Thyroid gland (tissue), 4 donors: ENCODE measurements at regions not wholly inside any gene's neighbourhood (a gene's known extent, or its start where the extent isn't known, plus 50 kb on each side); places are given as distances from the start of the nearest gene placed in this dataset.

Experiments used
- DNase-seq, 2 donors: peaks; one replicate each; pipeline ENCODE4 v3.0.0-alpha.2; 2019
- H3K27ac ChIP-seq, 3 donors: fragments of 200-600 bp; sonication (generic); 1 replicate in 2 of 3; 2 replicates in 1 of 3; pipeline ENCODE4 v1.5.1; 2016 to 2019; ENCODE audit warnings: mild to moderate bottlenecking in 1 of 3, moderate library complexity in 1 of 3
- H3K27me3 ChIP-seq: fragments of 200-600 bp; sonication (generic); one replicate; pipeline ENCODE4 v1.5.1; 2019
- H3K36me3 ChIP-seq, 2 donors: fragments of 200-600 bp; sonication (generic); one replicate each; pipeline ENCODE4 v1.5.1; 2016 to 2019
- H3K4me1 ChIP-seq, 2 donors: fragments of 200-600 bp; sonication (generic); one replicate each; pipeline ENCODE4 v1.5.1; 2017 to 2019
- H3K4me3 ChIP-seq, 3 donors: fragments of 200-600 bp; sonication (generic); replicated peaks in 1 of 3; 1 replicate in 2 of 3; 2 replicates in 1 of 3; pipeline ENCODE4 v1.5.1; 2016; ENCODE audit warnings: mild to moderate bottlenecking in 1 of 3
- H3K9me3 ChIP-seq: fragments of 200-600 bp; sonication (generic); one replicate; pipeline ENCODE4 v1.5.1; 2017
- CTCF ChIP-seq, 6 experiments: fragments of 200-600 bp in 3 of 6; fragments of 450-650 bp in 3 of 6; sonication (generic) in 3 of 6; IDR thresholded peaks; one replicate each; pipeline ENCODE4 v1.5.1; 2016 to 2019; ENCODE audit warnings: antibody characterized with exemption in 6 of 6, mild to moderate bottlenecking in 2 of 6, inconsistent platforms in 1 of 6, moderate library complexity in 1 of 6
- POLR2A ChIP-seq, 2 donors: fragments of 450-650 bp; IDR thresholded peaks; one replicate each; pipeline ENCODE4 v1.6.1; 2017; ENCODE audit warnings: antibody characterized with exemption in 2 of 2, mild to moderate bottlenecking in 2 of 2, moderate library complexity in 1 of 2
- WGBS, 2 donors: methylation state at CpG; one replicate each; pipeline ENCODE4 v1.1.5; 2017; 5-methylcytosine and 5-hydroxymethylcytosine counted together
- intact Hi-C: fragments of 100-400 bp; cut with DNase I; formaldehyde crosslinking; loops from one replicate; pipeline ENCODE4 v1.15.1; 2023

GRCh38 chr2:121007490-121007853, 271.8 kb downstream of the GLI2 start:
- H3K36me3 ChIP-seq: no peaks in the 10 kb centered on the region
- DNase-seq: no peak
- no peaks in the 10 kb centered on the region for H3K9me3 ChIP-seq
- no peak overlapping the region for H3K4me3 ChIP-seq
- 91 to 95% methylated on average over 2 of the region's 2 CpGs for WGBS, 2 donors
- no peak overlapping the region for H3K27ac ChIP-seq
- no peaks in the 10 kb centered on the region for H3K27me3 ChIP-seq
- H3K4me1 ChIP-seq: no peaks in the 10 kb centered on the region
- TF ChIP-seq POLR2A (IDR thresholded peaks at IDR 0.05): no peak
- TF ChIP-seq CTCF (IDR thresholded peaks at IDR 0.05): no peak
- intact Hi-C loops: no loop called here

- no peak for DNase-seq
- Histone ChIP-seq H3K9me3 (no peaks in the 10 kb centered on the region), H3K4me3 (no peak overlapping the region), H3K27me3 (no peaks in the 10 kb centered on the region), H3K36me3 (no peaks in the 10 kb centered on the region), H3K27ac (no peak overlapping the region), H3K4me1 (no peaks in the 10 kb centered on the region)
- WGBS, 2 donors: 63 to 68% methylated on average over 5 of the region's 5 CpGs
- TF ChIP-seq POLR2A (IDR thresholded peaks at IDR 0.05) (no peak), CTCF (IDR thresholded peaks at IDR 0.05) (no peak)
- intact Hi-C loops: no loop called here
Observed at GRCh38 chr2:121008975-121009374, 273.3 kb downstream of the GLI2 start.

GRCh38 chr2:121010998-121011397, 274.0 kb downstream of the TFCP2L1 start:
- TF ChIP-seq CTCF (IDR thresholded peaks at IDR 0.05) (no peak), POLR2A (IDR thresholded peaks at IDR 0.05) (no peak)
- no peaks in the 10 kb centered on the region for H3K9me3 ChIP-seq
- no peak for DNase-seq
- H3K4me3 ChIP-seq: no peak overlapping the region
- H3K4me1 ChIP-seq: no peaks in the 10 kb centered on the region
- H3K27me3 ChIP-seq: no peaks in the 10 kb centered on the region
- intact Hi-C loops: no loop called here
- no peaks in the 10 kb centered on the region for H3K36me3 ChIP-seq
- no peak overlapping the region for H3K27ac ChIP-seq

GRCh38 chr2:121014876-121015275, 270.1 kb downstream of the TFCP2L1 start:
- Histone ChIP-seq H3K27me3 (no peaks in the 10 kb centered on the region), H3K36me3 (no peaks in the 10 kb centered on the region), H3K9me3 (no peaks in the 10 kb centered on the region), H3K4me1 (no peaks in the 10 kb centered on the region), H3K27ac (no peak overlapping the region), H3K4me3 (no peak overlapping the region)
- intact Hi-C loops: no loop called here
- TF ChIP-seq POLR2A (IDR thresholded peaks at IDR 0.05) (no peak), CTCF (IDR thresholded peaks at IDR 0.05) (no peak)
- 93 to 97% methylated on average over 3 of the region's 3 CpGs for WGBS, 2 donors
- no peak for DNase-seq

DNA sequence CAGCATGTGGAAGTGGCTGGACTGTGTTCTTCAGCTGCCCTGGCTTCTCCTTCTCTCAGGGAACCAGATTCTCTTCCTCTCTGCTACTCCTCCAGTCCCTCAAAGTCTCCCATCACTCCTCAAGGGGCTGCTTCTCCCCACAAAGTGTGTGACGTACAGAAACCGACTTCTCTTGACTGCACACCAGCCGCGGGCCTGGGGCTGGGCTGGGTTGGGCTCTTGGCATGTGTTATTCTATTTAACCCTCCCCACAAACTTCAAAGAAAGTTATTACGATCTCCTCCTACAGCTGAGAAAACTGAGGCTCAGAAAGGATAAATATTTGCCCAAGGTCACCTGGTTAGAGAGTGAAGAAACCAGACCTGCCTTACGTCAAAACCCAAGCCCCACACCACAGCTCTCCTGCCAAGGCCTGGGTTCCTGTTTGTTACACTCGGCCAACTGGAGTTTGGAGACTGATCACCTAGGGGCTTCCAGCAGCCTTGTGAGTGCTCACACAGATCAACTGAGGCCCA, 269.0 kb downstream of the TFCP2L1 start:
- 81 to 82% methylated on average over 7 of the region's 7 CpGs for WGBS, 2 donors
- Histone ChIP-seq H3K4me1 (no peaks in the 10 kb centered on the region), H3K4me3 (no peak overlapping the region), H3K27ac (no peak overlapping the region), H3K9me3 (no peaks in the 10 kb centered on the region), H3K27me3 (no peaks in the 10 kb centered on the region), H3K36me3 (no peaks in the 10 kb centered on the region)
- no peak for TF ChIP-seq POLR2A (IDR thresholded peaks at IDR 0.05)
- intact Hi-C loops: no loop called here
- DNase-seq: no peak

- H3K9me3 ChIP-seq: no peaks in the 10 kb centered on the region
- no peak for TF ChIP-seq CTCF (IDR thresholded peaks at IDR 0.05)
- no peak for TF ChIP-seq POLR2A (IDR thresholded peaks at IDR 0.05)
- no peaks in the 10 kb centered on the region for H3K36me3 ChIP-seq
- H3K4me1 ChIP-seq: no peaks in the 10 kb centered on the region
- intact Hi-C loops: no loop called here
- no peaks in the 10 kb centered on the region for H3K27me3 ChIP-seq
- no peak overlapping the region for H3K27ac ChIP-seq
- DNase-seq: no peak
- WGBS, 2 donors: 77 to 79% methylated on average over 7 of the region's 7 CpGs
- H3K4me3 ChIP-seq: no peak overlapping the region
Observed at GRCh38 chr2:121017396-121017795, 267.6 kb downstream of the TFCP2L1 start.
